Activated naive CD4-positive, alpha-beta T cell treated with anti-CD3 and anti-CD28 coated beads, Interleukin-2, amount 10 ng/mL, durations not matched to agents 7 days and 5 days (primary cell): ENCODE measurements at regions not wholly inside any gene's neighbourhood (a gene's known extent, or its start where the extent isn't known, plus 50 kb on each side); places are given as distances from the start of the nearest gene placed in this dataset.

ENCODE experiments used
- CTCF ChIA-PET: fragments of 350-600 bp; sonication (Branson Sonifier 250); formaldehyde crosslinking; loops from one replicate; lab custom pipeline; 2021; ENCODE audit warnings: antibody characterized with exemption; lab: Charles Lee
- DNase-seq: peaks from one replicate; pipeline ENCODE4 v3.0.0-alpha.2; 2020
- H3K27ac Mint-ChIP-seq: one replicate; pipeline ENCODE4 v1.8.0; 2021; ENCODE audit warnings: mild to moderate bottlenecking, moderate library complexity, mixed read lengths
- H3K27me3 Mint-ChIP-seq: one replicate; pipeline ENCODE4 v1.8.0; 2021; ENCODE audit warnings: mild to moderate bottlenecking, mixed read lengths
- H3K36me3 Mint-ChIP-seq: one replicate; pipeline ENCODE4 v1.8.0; 2021; ENCODE audit warnings: mixed read lengths
- H3K4me1 Mint-ChIP-seq: one replicate; pipeline ENCODE4 v1.8.0; 2021; ENCODE audit warnings: mixed read lengths
- H3K4me3 Mint-ChIP-seq: one replicate; pipeline ENCODE4 v1.8.0; 2021; ENCODE audit warnings: mild to moderate bottlenecking, moderate library complexity, mixed read lengths
- H3K9me3 Mint-ChIP-seq: one replicate; pipeline ENCODE4 v1.8.0; 2021; ENCODE audit warnings: mixed read lengths

- H3K4me1 Mint-ChIP-seq, result no peaks in the 10 kb centered on the region
Observed at GRCh38 chr6:114595591-114595990, 252.8 kb upstream of the HS3ST5 start.

GRCh38 chr6:114595186-114595585 lies 252.4 kb upstream of the HS3ST5 start:
- DNase-seq, result no peak
- CTCF ChIA-PET, result no interaction called here
- Mint-ChIP-seq H3K4me1 (no peaks in the 10 kb centered on the region), H3K9me3 (peaks cover 1% of the 10 kb centered on the region), H3K27ac (no peak overlapping the region), H3K36me3 (no peaks in the 10 kb centered on the region), H3K4me3 (no peak overlapping the region), H3K27me3 (no peaks in the 10 kb centered on the region)

More at GRCh38 chr6:114595591-114595990, 252.8 kb upstream of the HS3ST5 start:
- no peaks in the 10 kb centered on the region for H3K27me3 Mint-ChIP-seq
- H3K9me3 Mint-ChIP-seq, result peaks cover 1% of the 10 kb centered on the region
- no peak for DNase-seq
- H3K36me3 Mint-ChIP-seq, result no peaks in the 10 kb centered on the region
- CTCF ChIA-PET, result no interaction called here
- H3K27ac Mint-ChIP-seq, result no peak overlapping the region
- H3K4me3 Mint-ChIP-seq, result no peak overlapping the region

GRCh38 chr6:114592506-114592905 lies 249.7 kb upstream of the HS3ST5 start:
- DNase-seq, result no peak
- Mint-ChIP-seq H3K27ac (no peak overlapping the region), H3K9me3 (peaks cover 1% of the 10 kb centered on the region), H3K4me3 (no peak overlapping the region), H3K4me1 (no peaks in the 10 kb centered on the region), H3K27me3 (no peaks in the 10 kb centered on the region), H3K36me3 (no peaks in the 10 kb centered on the region)
- CTCF ChIA-PET, result no interaction called here

- H3K4me3 Mint-ChIP-seq, result no peak overlapping the region
- H3K9me3 Mint-ChIP-seq, result no peaks in the 10 kb centered on the region
- H3K4me1 Mint-ChIP-seq, result no peaks in the 10 kb centered on the region
- CTCF ChIA-PET, result no interaction called here
- no peaks in the 10 kb centered on the region for H3K27me3 Mint-ChIP-seq
- DNase-seq, result no peak
- H3K36me3 Mint-ChIP-seq, result no peaks in the 10 kb centered on the region
- no peak overlapping the region for H3K27ac Mint-ChIP-seq
Observed at GRCh38 chr6:114588726-114589125, 245.9 kb upstream of the HS3ST5 start.

GRCh38 chr6:114586298-114586697 lies 243.5 kb upstream of the HS3ST5 start:
- H3K27me3 Mint-ChIP-seq, result no peaks in the 10 kb centered on the region

GRCh38 chr6:114581293-114581692 lies 238.5 kb upstream of the HS3ST5 start:
- no peak overlapping the region for H3K27ac Mint-ChIP-seq
- no peaks in the 10 kb centered on the region for H3K27me3 Mint-ChIP-seq
- CTCF ChIA-PET, result interaction anchor here (0.6 kb wide), 1 partner anchor 1781 kb away, joined by 3 read pairs; no protein-coding TSS in a partner anchor
- H3K4me3 Mint-ChIP-seq, result no peak overlapping the region
- DNase-seq, result no peak
- H3K36me3 Mint-ChIP-seq, result no peaks in the 10 kb centered on the region
- H3K9me3 Mint-ChIP-seq, result peaks cover 2% of the 10 kb centered on the region
- H3K4me1 Mint-ChIP-seq, result no peaks in the 10 kb centered on the region

More at GRCh38 chr6:114586298-114586697, 243.5 kb upstream of the HS3ST5 start:
- Mint-ChIP-seq H3K4me1 (no peaks in the 10 kb centered on the region), H3K9me3 (no peaks in the 10 kb centered on the region), H3K27ac (no peak overlapping the region), H3K36me3 (no peaks in the 10 kb centered on the region), H3K4me3 (no peak overlapping the region)
- CTCF ChIA-PET, result no interaction called here
- no peak for DNase-seq

- Mint-ChIP-seq H3K9me3 (peaks cover 2% of the 10 kb centered on the region), H3K27me3 (no peaks in the 10 kb centered on the region), H3K27ac (no peak overlapping the region), H3K36me3 (no peaks in the 10 kb centered on the region), H3K4me3 (no peak overlapping the region), H3K4me1 (no peaks in the 10 kb centered on the region)
- DNase-seq, result no peak
- CTCF ChIA-PET, result no interaction called here
Observed at GRCh38 chr6:114580882-114581281, 238.1 kb upstream of the HS3ST5 start.

GRCh38 chr6:114579486-114579885 lies 236.7 kb upstream of the HS3ST5 start:
- no peaks in the 10 kb centered on the region for H3K36me3 Mint-ChIP-seq
- H3K4me3 Mint-ChIP-seq, result no peak overlapping the region
- H3K9me3 Mint-ChIP-seq, result peaks cover 2% of the 10 kb centered on the region
- H3K27me3 Mint-ChIP-seq, result no peaks in the 10 kb centered on the region
- CTCF ChIA-PET, result no interaction called here
- H3K27ac Mint-ChIP-seq, result no peak overlapping the region
- H3K4me1 Mint-ChIP-seq, result no peaks in the 10 kb centered on the region
- DNase-seq, result no peak

- no peak overlapping the region for H3K27ac Mint-ChIP-seq
- no peaks in the 10 kb centered on the region for H3K4me1 Mint-ChIP-seq
Observed at GRCh38 chr6:114577109-114577508, 234.3 kb upstream of the HS3ST5 start.

GRCh38 chr6:114576330-114576729 lies 233.5 kb upstream of the HS3ST5 start:
- no peaks in the 10 kb centered on the region for H3K27me3 Mint-ChIP-seq
- CTCF ChIA-PET, result no interaction called here
- peaks cover 3% of the 10 kb centered on the region for H3K9me3 Mint-ChIP-seq

More at GRCh38 chr6:114577109-114577508, 234.3 kb upstream of the HS3ST5 start:
- no peak for DNase-seq
- CTCF ChIA-PET, result no interaction called here
- no peaks in the 10 kb centered on the region for H3K36me3 Mint-ChIP-seq
- no peaks in the 10 kb centered on the region for H3K27me3 Mint-ChIP-seq
- H3K4me3 Mint-ChIP-seq, result no peak overlapping the region
- H3K9me3 Mint-ChIP-seq, result peaks cover 3% of the 10 kb centered on the region

GRCh38 chr6:114569669-114570068 lies 226.8 kb upstream of the HS3ST5 start:
- H3K4me1 Mint-ChIP-seq, result no peaks in the 10 kb centered on the region

More at GRCh38 chr6:114576330-114576729, 233.5 kb upstream of the HS3ST5 start:
- Mint-ChIP-seq H3K4me1 (no peaks in the 10 kb centered on the region), H3K27ac (no peak overlapping the region), H3K4me3 (no peak overlapping the region), H3K36me3 (no peaks in the 10 kb centered on the region)
- no peak for DNase-seq

GRCh38 chr6:114564302-114564933 lies 221.6 kb upstream of the HS3ST5 start:
- no peaks in the 10 kb centered on the region for H3K4me1 Mint-ChIP-seq
- no peak overlapping the region for H3K4me3 Mint-ChIP-seq
- CTCF ChIA-PET, result no interaction called here
- H3K27me3 Mint-ChIP-seq, result no peaks in the 10 kb centered on the region
- H3K9me3 Mint-ChIP-seq, result peaks cover 8% of the 10 kb centered on the region
- no peak overlapping the region for H3K27ac Mint-ChIP-seq
- no peak for DNase-seq
- no peaks in the 10 kb centered on the region for H3K36me3 Mint-ChIP-seq

More at GRCh38 chr6:114569669-114570068, 226.8 kb upstream of the HS3ST5 start:
- CTCF ChIA-PET, result no interaction called here
- Mint-ChIP-seq H3K4me3 (no peak overlapping the region), H3K9me3 (peaks cover 7% of the 10 kb centered on the region), H3K27me3 (no peaks in the 10 kb centered on the region), H3K27ac (no peak overlapping the region), H3K36me3 (no peaks in the 10 kb centered on the region)
- DNase-seq, result no peak

GRCh38 chr6:114559419-114559818 lies 216.6 kb upstream of the HS3ST5 start:
- Mint-ChIP-seq H3K9me3 (peaks cover 1% of the 10 kb centered on the region), H3K4me3 (no peak overlapping the region), H3K27ac (no peak overlapping the region), H3K36me3 (no peaks in the 10 kb centered on the region), H3K27me3 (no peaks in the 10 kb centered on the region), H3K4me1 (no peaks in the 10 kb centered on the region)
- DNase-seq, result no peak
- CTCF ChIA-PET, result no interaction called here

GRCh38 chr6:114558153-114558552 lies 215.3 kb upstream of the HS3ST5 start:
- peaks cover 4% of the 10 kb centered on the region for H3K9me3 Mint-ChIP-seq
- H3K4me3 Mint-ChIP-seq, result no peak overlapping the region
- DNase-seq, result no peak
- no peaks in the 10 kb centered on the region for H3K36me3 Mint-ChIP-seq
- H3K27ac Mint-ChIP-seq, result no peak overlapping the region
- no peaks in the 10 kb centered on the region for H3K27me3 Mint-ChIP-seq
- CTCF ChIA-PET, result no interaction called here
- no peaks in the 10 kb centered on the region for H3K4me1 Mint-ChIP-seq

- DNase-seq, result no peak
- CTCF ChIA-PET, result no interaction called here
- Mint-ChIP-seq H3K36me3 (no peaks in the 10 kb centered on the region), H3K9me3 (peaks cover 8% of the 10 kb centered on the region), H3K4me1 (no peaks in the 10 kb centered on the region), H3K27ac (no peak overlapping the region), H3K27me3 (no peaks in the 10 kb centered on the region), H3K4me3 (no peak overlapping the region)
Observed at GRCh38 chr6:114556846-114557488, 214.1 kb upstream of the HS3ST5 start.
